ENCODE measurements at regions not wholly inside any gene's neighbourhood (a gene's known extent, or its start where the extent isn't known, plus 50 kb on each side); places are given as distances from the start of the nearest gene placed in this dataset.

DNA sequence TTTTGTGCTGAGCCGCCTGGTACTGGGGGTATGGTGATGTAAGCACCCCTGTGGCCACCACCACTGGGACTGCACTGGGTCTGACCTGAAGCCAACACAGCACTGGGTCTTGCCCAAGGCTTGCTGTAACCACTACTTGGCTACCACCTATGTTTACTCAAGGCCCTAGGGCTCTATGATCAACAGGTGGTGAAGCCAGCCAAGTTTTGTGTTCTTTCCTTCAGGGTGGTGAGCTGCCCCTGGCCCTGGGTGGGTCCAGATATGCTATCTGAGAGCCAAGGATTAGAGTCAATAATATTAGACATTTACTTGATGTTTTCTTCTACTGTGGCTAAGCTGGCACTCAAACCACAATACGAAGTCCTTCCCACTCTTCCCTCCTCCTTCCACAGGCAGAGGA lies 55.1 kb upstream of the PAGE4 start:
- no peak for DNase-seq (ENCODE audit: low read depth in 3 of 3)

DNA sequence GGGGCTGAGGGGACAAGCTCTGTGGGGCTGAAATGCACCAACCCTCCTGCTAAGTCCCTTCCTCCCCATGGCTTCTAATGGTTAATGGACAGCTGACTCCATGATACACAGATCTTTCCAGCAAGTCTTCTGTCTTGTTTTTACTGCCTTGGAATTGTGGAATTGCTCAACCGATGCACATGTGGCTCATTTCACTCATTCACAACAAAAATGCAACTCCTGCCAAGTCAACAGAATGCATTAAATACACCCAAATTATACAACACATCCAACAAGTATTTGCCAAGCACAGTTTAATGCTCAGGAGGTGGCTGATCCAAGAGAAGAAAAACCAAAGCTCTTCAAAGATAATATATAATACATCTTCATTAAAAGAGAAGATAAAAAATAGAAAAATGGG lies 61.9 kb upstream of the PAGE4 start:
- no peak for DNase-seq (ENCODE audit: low read depth in 3 of 3)

DNA sequence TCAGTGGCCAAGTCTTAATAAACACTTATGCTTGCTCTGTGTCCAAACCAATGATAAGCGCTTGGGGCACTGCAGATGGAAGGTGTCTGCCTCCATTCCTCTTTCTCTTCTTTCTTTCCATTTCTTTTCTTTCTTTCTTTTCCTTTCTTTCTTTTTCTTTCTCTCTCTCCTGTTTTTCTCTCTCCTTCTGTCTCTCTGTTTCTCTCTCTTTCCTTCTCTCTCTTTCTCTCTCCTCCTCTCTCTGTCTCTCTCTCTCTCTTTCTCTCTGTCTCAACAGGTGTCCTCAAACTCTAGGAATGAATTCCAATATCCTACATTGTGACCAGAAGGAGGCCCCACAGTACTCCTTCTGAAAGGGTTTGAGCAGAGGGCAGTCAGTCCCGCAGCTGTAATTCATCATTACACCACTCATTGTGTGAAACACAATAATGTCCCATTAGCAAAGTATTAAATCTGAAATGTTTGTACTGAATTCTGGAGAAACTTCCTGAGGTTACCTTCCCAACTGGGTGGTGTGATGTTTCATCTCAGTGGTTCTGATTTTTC lies 66.5 kb upstream of the PAGE1 start:
- DNase-seq (ENCODE audit: low read depth in 3 of 3) = no peak

DNA sequence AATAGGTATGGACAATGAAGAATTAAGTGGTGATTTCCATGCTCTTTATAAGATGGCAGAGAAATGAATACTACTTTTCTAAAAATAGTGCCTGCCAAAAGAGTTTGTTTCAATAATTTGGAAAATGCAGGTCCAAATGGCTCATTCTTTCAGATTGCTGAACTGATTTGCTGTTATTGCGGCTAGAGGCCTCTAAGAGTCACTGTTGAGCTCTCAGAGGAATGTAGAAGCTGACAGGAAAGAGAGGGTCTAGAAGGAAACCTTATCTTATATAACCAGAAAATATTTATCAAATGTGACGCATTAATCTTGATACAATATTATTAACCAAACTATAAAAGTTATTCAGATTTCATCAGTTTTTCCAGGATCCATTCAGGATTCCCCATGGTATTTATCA lies 65.7 kb upstream of the PAGE1 start:
- DNase-seq (ENCODE audit: low read depth in 3 of 3) = no peak

DNA sequence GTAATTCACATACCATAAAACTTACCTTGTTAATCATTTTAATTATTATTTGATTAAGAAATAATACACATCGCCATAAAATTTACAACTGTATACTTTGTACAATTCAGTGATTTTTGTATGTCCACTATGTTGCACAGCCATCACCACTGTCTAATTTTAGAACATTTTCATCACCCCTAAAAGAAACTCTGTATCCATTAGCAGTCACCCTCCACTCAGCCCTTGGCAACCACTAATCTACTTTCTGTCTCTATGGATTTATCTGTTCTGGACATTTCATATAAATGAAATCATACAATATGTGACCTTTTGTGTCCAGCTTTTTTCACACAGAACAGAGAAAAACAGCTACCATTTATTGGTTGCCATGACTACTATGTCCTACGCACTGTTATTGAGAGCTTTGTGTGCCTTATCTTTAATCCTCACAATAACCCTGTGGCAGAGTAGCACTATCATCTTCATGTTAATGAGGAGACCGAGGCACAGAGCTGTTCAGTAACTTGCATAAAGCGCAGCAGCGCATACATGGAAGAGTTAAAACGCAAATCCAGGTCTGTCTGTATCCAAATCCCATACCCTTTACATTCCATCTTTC lies 64.6 kb upstream of the PAGE1 start:
- no peak for DNase-seq (ENCODE audit: low read depth in 3 of 3)

DNA sequence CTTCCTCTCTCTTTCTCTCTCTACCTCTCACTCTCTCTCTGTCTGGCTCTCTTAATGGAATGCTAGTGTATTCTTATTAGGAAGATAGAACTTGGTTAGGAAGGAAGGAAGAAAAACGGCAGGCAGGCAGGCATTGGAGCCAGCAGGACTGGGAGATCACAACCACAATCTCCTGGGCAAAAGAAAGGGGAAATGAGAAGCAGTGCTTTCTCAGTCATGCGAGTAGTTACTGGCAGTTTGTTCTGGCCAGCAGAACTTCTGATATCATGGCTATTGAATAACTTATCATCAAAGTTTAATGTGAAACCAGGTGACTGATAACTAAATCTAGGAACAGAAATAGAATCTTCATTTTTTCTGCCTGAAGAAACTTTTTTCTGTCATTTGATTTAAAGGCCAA lies 60.9 kb upstream of the PAGE1 start:
- DNase-seq (ENCODE audit: low read depth in 3 of 3) = no peak

DNA sequence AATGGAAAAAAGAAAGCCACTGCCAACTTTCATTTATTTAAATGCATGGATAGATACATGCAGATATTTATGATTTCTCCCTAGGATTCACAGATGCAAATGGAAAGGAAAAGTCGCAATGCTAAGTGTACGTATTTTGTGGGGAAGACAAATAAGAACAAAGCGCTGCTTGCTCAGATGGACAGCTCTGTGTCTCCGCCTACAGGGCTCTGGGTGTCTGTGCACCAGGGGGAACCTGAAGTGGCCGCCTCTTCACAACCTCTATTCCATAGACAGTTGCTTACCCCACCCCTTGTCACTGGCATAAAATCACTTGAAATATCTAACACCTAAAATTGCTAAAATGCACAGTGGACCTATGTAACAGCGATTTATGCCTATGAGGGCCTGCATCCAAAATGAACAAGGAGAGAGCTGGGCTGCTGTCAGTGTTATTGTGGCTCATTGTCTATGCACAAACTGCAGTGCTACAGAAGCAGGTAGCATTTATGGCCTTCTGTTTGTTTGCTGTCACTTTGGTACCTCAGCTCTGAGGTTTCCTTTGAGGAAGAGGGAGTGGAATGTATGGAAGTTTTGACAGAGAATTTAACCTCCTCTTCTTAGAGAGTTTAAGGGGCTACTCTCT lies 58.6 kb upstream of the PAGE1 start:
- DNase-seq (ENCODE audit: low read depth in 3 of 3) = peak; percentile 9 to 20 (median 16)

DNA sequence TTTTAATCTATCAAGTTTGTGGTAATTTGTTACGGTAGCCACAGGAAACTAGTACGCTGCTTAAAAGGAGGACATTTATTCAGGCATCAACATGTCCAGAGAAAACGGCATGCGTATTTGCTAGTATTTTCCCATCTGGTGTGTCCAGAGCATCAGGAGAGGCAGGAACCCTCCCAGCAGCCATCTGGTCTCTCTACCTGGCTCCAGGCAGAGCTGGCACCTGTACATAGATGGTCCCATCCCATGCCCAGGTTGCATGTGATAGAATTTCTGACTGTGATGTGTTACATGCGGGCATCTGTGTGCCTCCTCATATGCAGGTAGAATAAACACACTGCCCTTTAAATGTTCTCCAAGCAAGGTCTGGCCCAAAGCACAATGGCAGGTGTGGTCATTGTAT lies 57.9 kb upstream of the PAGE1 start:
- DNase-seq (ENCODE audit: low read depth in 3 of 3) = no peak

DNA sequence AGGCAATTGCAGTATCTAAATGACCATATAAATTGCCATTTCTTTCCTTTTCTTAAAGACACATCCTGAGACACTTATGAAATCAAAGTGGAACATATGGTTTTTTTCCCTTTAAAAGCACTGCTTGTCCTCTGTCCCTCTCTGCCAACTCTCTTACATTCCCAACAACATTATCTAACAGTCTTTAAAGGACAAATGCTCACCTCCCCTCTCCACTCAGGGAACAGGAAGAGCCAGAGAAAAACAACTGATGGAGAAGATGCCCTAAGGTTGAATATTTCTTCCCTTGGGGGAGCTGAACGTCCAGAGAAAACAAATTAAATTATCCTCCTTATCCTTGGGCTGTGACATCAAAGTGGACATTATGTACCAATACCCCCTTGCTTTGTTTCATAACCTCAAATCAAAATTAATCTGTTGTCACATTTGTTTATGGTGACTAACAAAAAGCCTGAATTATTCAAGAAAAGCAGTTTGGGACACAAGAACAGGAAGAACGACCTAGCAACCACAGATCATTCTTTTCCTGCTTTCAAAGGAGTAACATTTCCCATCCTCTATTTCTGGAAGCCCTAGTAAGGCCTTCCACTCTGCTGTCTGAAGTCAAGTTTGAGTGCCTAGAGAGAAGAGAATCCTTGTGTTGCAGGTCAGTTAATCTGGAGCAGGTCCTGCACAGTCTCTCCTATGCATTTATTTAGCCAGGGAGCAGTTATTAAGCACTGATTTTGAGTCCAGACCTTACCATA lies 52.6 kb upstream of the PAGE1 start:
- no peak for DNase-seq (ENCODE audit: low read depth in 3 of 3)

DNA sequence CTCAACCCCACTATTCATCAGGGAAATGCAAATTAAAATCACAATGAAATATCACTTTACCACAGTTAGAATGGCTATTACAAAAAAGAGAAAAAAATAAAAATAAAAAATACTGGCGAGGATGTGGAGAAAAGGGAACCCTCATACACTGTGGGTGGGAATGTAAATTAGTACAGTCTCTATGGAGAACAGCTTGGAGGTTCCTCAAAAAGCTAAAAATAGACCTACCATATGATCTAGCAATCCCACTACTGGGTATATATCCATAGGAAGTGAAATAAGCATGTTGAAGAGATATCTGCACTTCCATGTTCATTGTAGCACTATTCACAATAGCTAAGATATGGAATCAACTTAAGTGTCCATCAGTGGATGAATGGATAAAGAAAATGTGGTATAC lies 50.5 kb upstream of the PAGE1 start:
- no peak for DNase-seq (ENCODE audit: low read depth in 3 of 3)
